Upper lobe of left lung (tissue), 4 donors: ENCODE measurements at regions not wholly inside any gene's neighbourhood (a gene's known extent, or its start where the extent isn't known, plus 50 kb on each side); places are given as distances from the start of the nearest gene placed in this dataset.

Source experiments
- POLR2A ChIP-seq, 4 donors: fragments of 450-650 bp; IDR thresholded peaks; one replicate each; pipeline ENCODE4 v1.5.1; 2016 to 2017; ENCODE audit warnings: antibody characterized with exemption in 4 of 4, mild to moderate bottlenecking in 2 of 4
- POLR2AphosphoS5 ChIP-seq, 2 donors: sonication (generic); formaldehyde crosslinking; IDR thresholded peaks; one replicate each; pipeline ENCODE4 v1.5.1; 2017; ENCODE audit warnings: antibody characterized with exemption in 2 of 2
- TF ChIP-seq, protein P1 (sequence below), 6 experiments: fragments of 450-650 bp in 4 of 6; fragments of 200-600 bp in 2 of 6; sonication (generic) in 2 of 6; IDR thresholded peaks; one replicate each; pipeline ENCODE4 v1.5.1; 2016 to 2019; ENCODE audit warnings: antibody characterized with exemption in 6 of 6

DNA sequence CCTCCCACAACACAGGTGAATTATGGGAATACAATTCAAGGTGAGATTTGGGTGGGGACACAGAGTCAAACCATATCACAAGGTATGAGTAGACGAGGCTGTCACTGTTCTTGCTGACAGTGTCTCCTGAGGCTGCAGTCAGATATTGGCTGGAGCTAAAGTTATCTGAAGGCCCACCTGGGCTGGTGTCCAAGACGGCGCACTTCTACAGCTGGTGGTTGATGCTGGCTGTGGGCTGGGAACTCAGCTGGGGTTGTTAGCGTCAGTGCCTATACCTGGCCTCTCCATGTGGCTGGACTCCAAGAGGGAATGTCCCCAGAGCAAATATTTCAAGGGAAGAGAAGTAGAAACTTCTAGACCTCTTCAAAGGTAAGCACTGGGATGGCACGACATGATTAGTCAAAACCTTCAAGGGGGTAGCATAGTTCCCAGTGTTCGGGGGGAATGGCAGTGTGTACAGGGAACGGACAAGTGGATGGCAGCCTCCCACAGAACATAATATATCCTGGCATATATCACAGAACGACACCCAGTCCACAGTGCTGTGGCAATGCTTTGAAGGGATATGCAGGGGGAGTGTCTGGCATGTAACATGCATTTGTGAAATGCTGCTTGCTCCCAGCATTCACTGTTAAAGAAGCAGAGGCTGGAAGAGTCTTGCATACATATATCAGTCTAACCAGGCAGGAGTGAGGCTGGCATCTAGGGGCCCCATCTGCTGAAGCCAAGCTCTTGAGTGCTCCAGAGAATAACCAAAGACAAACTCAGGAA lies 126.7 kb upstream of the RFLNA start:
- TF ChIP-seq, protein P1, sequence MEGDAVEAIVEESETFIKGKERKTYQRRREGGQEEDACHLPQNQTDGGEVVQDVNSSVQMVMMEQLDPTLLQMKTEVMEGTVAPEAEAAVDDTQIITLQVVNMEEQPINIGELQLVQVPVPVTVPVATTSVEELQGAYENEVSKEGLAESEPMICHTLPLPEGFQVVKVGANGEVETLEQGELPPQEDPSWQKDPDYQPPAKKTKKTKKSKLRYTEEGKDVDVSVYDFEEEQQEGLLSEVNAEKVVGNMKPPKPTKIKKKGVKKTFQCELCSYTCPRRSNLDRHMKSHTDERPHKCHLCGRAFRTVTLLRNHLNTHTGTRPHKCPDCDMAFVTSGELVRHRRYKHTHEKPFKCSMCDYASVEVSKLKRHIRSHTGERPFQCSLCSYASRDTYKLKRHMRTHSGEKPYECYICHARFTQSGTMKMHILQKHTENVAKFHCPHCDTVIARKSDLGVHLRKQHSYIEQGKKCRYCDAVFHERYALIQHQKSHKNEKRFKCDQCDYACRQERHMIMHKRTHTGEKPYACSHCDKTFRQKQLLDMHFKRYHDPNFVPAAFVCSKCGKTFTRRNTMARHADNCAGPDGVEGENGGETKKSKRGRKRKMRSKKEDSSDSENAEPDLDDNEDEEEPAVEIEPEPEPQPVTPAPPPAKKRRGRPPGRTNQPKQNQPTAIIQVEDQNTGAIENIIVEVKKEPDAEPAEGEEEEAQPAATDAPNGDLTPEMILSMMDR (IDR thresholded peaks at IDR 0.05) = no peak
- TF ChIP-seq POLR2AphosphoS5 (IDR thresholded peaks at IDR 0.05) (no peak), POLR2A (IDR thresholded peaks at IDR 0.05) (no peak)
